GM12892 (cell line): ENCODE measurements at regions not wholly inside any gene's neighbourhood (a gene's known extent, or its start where the extent isn't known, plus 50 kb on each side); places are given as distances from the start of the nearest gene placed in this dataset.

ENCODE experiments used
- DNase-seq: peaks from one replicate; pipeline ENCODE4 v3.0.0; 2011; ENCODE audit not compliant: insufficient read length
- FAIRE-seq: peaks from 2 replicates; lab custom pipeline; 2011; peaks lifted over from hg19 to GRCh38; lab: Jason Lieb, UNC
- POLR2A ChIP-seq: IDR thresholded peaks from 2 replicates; pipeline ENCODE4 v1.6.1; 2011; ENCODE audit warnings: low read depth, low read length, control low read depth
- POLR2AphosphoS5 ChIP-seq: IDR thresholded peaks from 2 replicates; pipeline ENCODE4 v1.6.1; 2011; ENCODE audit warnings: low read depth, low read length, control low read depth
- TAF1 ChIP-seq: IDR thresholded peaks from 2 replicates; pipeline ENCODE4 v1.6.1; 2011; ENCODE audit warnings: low read depth, mild to moderate bottlenecking, control low read depth, low read length, borderline replicate concordance

DNA sequence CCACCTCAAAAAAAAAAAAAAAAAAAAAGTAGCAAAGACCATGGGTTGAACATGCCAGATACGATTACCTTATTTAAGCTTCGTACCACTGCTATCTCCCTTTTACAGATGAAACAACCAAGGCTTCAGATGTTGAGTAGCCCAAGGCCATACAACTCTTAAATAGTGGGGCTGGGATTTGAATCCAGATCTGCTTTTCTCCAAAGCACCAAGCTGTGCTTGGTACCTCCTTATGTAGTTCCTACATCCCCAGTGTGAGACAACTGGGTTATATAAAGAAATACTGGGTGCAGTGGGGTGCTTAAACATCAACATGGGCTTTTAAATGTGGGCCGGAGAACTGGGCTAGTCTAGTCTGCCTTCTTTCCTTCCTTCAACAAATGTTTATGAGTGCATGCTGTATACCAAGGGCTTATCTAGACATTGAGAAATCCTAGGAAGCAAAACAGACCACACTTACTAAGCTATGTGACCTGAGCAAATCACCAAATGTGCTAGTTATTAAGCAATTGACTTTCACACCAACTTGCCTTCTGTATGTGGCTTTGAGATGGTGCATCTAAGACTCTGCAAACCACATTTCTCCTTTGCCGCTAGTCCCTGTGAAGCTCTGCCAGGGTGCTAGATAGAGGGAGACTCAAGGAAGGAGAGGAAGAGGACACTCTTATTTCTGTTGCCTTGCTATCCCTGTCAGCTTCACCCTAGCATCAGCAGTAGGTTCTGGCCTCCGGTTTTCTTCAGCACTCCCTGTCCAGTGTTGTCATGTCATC lies 201.4 kb upstream of the FOXN2 start:
- FAIRE-seq = no peak
- TF ChIP-seq POLR2A = no peak
- TF ChIP-seq TAF1 = no peak
- TF ChIP-seq POLR2AphosphoS5 = no peak

DNA sequence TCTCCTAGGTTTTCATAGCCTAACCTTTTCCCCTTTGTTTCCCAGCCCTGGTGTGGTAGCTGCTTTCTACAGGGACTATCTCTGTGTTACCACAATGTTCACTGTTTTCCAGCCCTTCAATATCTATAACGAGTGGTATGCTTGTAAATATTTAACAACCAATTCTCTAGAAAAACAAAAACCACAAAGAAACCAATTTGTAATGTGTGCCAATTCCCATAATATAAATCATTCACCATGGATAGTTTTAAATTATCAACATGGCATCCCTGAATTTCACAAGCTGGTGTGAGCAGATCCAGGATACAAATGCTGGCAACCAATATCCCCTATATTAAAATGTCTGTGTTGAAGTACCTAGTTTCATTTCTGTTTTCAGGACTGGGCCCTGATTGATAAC lies 200.7 kb upstream of the FOXN2 start:
- DNase-seq (no peak), FAIRE-seq (no peak)
- TF ChIP-seq POLR2AphosphoS5 (no peak), POLR2A (no peak), TAF1 (no peak)

More for the DNA sequence above, 201.4 kb upstream of the FOXN2 start:
- no peak for DNase-seq

GRCh38 chr2:48114256-48114655 lies 200.2 kb upstream of the FOXN2 start:
- TF ChIP-seq POLR2A (no peak), POLR2AphosphoS5 (no peak), TAF1 (no peak)
- FAIRE-seq (no peak), DNase-seq (peak; percentile 11)

GRCh38 chr2:48116497-48116896 lies 198.0 kb upstream of the FOXN2 start:
- DNase-seq = no peak
- no peak for TF ChIP-seq TAF1
- no peak for TF ChIP-seq POLR2AphosphoS5
- no peak for TF ChIP-seq POLR2A
- FAIRE-seq = no peak

GRCh38 chr2:48118895-48119294 lies 195.6 kb upstream of the FOXN2 start:
- FAIRE-seq (no peak), DNase-seq (no peak)
- TF ChIP-seq TAF1 (no peak), POLR2A (no peak), POLR2AphosphoS5 (no peak)

GRCh38 chr2:48120112-48120511 lies 194.4 kb upstream of the FOXN2 start:
- no peak for FAIRE-seq
- no peak for TF ChIP-seq TAF1
- TF ChIP-seq POLR2AphosphoS5 = no peak
- TF ChIP-seq POLR2A = no peak
- no peak for DNase-seq

DNA sequence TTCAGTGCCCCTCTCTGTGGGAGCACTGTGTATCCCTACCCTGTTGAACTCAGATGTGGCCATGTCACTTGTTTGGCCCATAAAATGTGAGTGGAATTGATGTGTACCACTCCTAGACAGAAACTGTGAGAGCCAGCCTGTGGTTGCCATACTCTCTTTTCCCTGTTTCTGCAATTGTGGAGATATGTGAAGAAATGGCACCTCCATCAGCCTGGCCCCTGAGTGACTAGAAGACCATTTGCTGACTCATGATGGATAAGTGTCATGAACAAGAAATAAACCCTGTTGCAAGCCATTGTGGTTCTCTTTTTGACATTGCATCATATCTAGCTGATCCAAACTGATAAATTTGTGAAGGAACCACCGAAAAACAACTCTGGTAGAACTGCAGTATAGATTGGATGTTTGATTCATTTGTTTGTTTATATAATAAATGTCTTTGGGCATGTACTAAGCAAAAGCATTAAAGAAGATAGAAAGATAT lies 193.7 kb upstream of the FOXN2 start:
- TF ChIP-seq POLR2A (no peak), POLR2AphosphoS5 (no peak), TAF1 (no peak)
- FAIRE-seq = no peak

DNA sequence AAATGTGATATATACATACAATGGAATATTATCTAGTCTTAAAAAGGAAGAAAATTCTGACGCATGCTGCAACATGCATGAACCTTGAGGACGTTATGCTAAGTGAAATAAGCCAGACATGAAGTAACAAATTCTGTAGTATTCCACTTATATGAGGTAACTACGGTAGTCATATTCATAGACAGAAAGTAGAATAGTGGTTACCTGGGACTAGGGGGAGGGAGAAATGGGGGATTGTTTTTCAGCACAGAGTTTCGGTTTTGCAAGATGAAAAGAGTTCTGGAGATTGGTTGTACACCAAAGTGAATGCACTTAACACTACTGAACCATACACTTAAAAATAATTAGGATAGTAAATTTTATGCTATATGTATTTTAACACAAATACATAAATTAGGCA lies 192.3 kb upstream of the FOXN2 start:
- FAIRE-seq = no peak
- DNase-seq = no peak
- TF ChIP-seq POLR2A (no peak), POLR2AphosphoS5 (no peak)

More for the DNA sequence above, 193.7 kb upstream of the FOXN2 start:
- DNase-seq = no peak

GRCh38 chr2:48124592-48124991 lies 189.9 kb upstream of the FOXN2 start:
- no peak for DNase-seq
- FAIRE-seq = no peak
- TF ChIP-seq POLR2A (no peak), POLR2AphosphoS5 (no peak), TAF1 (no peak)

- TF ChIP-seq POLR2AphosphoS5 (no peak), TAF1 (no peak), POLR2A (no peak)
- no peak for DNase-seq
- no peak for FAIRE-seq
Measured at GRCh38 chr2:48126162-48126561, 188.3 kb upstream of the FOXN2 start.

DNA sequence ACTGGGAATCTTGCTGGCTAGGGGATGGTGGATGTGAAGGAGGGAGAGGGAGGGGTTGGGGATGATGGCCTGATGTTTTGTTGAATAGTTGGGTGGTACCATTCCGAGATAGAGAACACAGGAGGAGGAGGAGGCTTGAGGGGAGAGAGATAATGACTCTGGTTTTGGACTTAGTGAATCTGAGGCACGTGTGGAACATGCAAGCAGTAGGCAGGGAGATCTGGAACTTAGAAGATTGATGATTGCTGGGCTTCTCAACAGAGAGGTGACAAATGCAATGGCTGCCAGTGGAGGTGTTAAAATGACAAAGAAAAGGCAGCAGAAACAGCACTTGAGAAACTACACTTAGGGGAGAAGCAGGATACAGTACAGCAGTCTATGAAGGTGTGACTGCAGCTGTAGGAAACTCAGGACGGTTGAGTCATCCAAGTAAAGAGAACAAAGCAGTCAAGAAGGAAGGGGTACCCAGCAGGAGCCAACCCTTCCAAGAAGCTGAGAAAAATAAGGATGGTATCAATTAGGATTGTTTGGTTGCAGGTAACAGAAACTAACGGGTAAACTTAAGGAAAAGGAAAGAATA lies 186.8 kb upstream of the FOXN2 start:
- FAIRE-seq = no peak
- DNase-seq = no peak
- TF ChIP-seq TAF1 (no peak), POLR2AphosphoS5 (no peak), POLR2A (no peak)

DNA sequence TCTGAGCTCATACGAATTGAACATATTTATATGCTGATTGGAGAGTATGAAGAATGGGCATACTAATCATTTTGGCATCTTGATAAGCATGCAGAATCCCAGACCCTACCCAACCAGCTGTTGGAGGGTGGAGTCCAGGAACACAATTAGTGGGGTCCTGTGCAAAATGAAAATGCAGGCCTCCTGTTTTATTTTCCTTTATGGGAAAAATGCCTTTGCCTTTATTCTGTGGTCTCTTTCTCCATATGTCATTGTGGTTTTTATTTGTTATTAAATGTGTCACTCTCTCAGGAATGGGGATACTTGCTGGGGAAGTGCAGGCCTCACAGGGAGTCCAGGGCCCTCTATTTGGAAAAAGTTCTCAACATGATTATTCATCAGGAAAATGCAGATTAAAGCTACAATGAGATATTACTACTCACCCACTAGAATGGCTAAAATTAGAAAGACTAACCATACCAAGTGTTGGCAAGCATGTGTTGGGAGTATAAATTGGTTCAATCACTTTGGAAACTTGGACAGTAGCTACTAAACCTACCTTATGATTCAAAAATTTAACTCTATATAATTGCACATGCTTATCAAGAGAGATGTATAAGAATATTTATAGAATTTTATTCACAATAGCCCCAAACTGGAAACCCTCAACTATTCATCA lies 185.1 kb upstream of the FOXN2 start:
- TF ChIP-seq TAF1 (no peak), POLR2AphosphoS5 (no peak), POLR2A (no peak)
- no peak for DNase-seq
- FAIRE-seq = no peak
